ENCODE measurements at regions not wholly inside any gene's neighbourhood (a gene's known extent, or its start where the extent isn't known, plus 50 kb on each side); places are given as distances from the start of the nearest gene placed in this dataset.

DNA sequence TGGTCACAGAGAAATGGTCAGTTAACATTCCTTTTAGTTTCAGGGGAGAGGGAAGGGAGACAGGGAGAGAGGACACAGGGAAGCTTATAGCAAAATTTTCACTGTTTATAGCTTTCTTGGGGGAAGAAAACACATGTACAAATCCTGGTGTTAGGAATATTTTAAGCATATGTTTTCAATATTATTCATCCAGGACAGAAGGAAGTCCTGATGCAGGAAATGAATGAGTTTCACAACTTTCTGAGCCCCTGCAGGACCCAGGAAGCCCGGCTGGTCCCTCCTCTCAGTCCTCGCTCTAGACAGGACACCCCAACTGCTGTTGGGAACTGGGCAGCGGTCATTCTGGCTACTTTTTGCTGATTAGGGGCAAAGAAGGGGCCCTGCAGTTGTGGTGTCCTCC, 71.1 kb upstream of the ZDHHC17 start:
- H3K9me3 ChIP-seq (ENCODE audit: insufficient read depth, low read length): 0 out of 2 replicates have a peak, but pooled peaks cover 6% of the 10 kb centered on the region
- H3K9ac ChIP-seq (ENCODE audit: insufficient read length, low read depth): no peak overlapping the region
- DNase-seq (ENCODE audit: low read depth, low spot score): no peak
- H3K36me3 ChIP-seq (ENCODE audit: insufficient read depth, insufficient read length, low read length): no peaks in the 10 kb centered on the region
- H3K4me3 ChIP-seq (ENCODE audit: insufficient read length, low read depth): no peak overlapping the region
- H3K27me3 ChIP-seq (ENCODE audit: insufficient read depth, insufficient read length): no peaks in the 10 kb centered on the region
- TF ChIP-seq YY1 (IDR thresholded peaks at IDR 0.05; ENCODE audit: insufficient read depth, insufficient read length): no peak
- TF ChIP-seq ZNF274 (IDR thresholded peaks at IDR 0.05; ENCODE audit: low read depth, low read length): no peak
- no peak for TF ChIP-seq SUZ12 (IDR thresholded peaks at IDR 0.05; ENCODE audit: extremely low read depth, insufficient read depth, insufficient read length)
- H3K4me1 ChIP-seq (ENCODE audit: insufficient read depth, insufficient read length): peaks cover under 1% of the 10 kb centered on the region

GRCh38 chr12:76694369-76694768, 69.5 kb upstream of the ZDHHC17 start:
- TF ChIP-seq SUZ12 (IDR thresholded peaks at IDR 0.05; ENCODE audit: extremely low read depth, insufficient read depth, insufficient read length) (no peak), YY1 (IDR thresholded peaks at IDR 0.05; ENCODE audit: insufficient read depth, insufficient read length) (no peak), ZNF274 (IDR thresholded peaks at IDR 0.05; ENCODE audit: low read depth, low read length) (no peak)
- peaks cover 2% of the 10 kb centered on the region for H3K4me1 ChIP-seq (ENCODE audit: insufficient read depth, insufficient read length)
- H3K9me3 ChIP-seq (ENCODE audit: insufficient read depth, low read length): 0 out of 2 replicates have a peak, but pooled peaks cover 6% of the 10 kb centered on the region
- H3K9ac ChIP-seq (ENCODE audit: insufficient read length, low read depth): no peak overlapping the region
- DNase-seq (ENCODE audit: low read depth, low spot score): no peak
- no peak overlapping the region for H3K4me3 ChIP-seq (ENCODE audit: insufficient read length, low read depth)
- H3K36me3 ChIP-seq (ENCODE audit: insufficient read depth, insufficient read length, low read length): no peaks in the 10 kb centered on the region
- no peaks in the 10 kb centered on the region for H3K27me3 ChIP-seq (ENCODE audit: insufficient read depth, insufficient read length)

- no peak overlapping the region for H3K9ac ChIP-seq (ENCODE audit: insufficient read length, low read depth)
- H3K4me3 ChIP-seq (ENCODE audit: insufficient read length, low read depth): no peak overlapping the region
- no peaks in the 10 kb centered on the region for H3K36me3 ChIP-seq (ENCODE audit: insufficient read depth, insufficient read length, low read length)
- DNase-seq (ENCODE audit: low read depth, low spot score): no peak
- H3K27me3 ChIP-seq (ENCODE audit: insufficient read depth, insufficient read length): no peaks in the 10 kb centered on the region
- H3K4me1 ChIP-seq (ENCODE audit: insufficient read depth, insufficient read length): peaks cover 2% of the 10 kb centered on the region
- no peaks in the 10 kb centered on the region for H3K9me3 ChIP-seq (ENCODE audit: insufficient read depth, low read length)
- TF ChIP-seq YY1 (IDR thresholded peaks at IDR 0.05; ENCODE audit: insufficient read depth, insufficient read length): no peak
- no peak for TF ChIP-seq SUZ12 (IDR thresholded peaks at IDR 0.05; ENCODE audit: extremely low read depth, insufficient read depth, insufficient read length)
- TF ChIP-seq ZNF274 (IDR thresholded peaks at IDR 0.05; ENCODE audit: low read depth, low read length): no peak
Observed at GRCh38 chr12:76696186-76696585, 67.7 kb upstream of the ZDHHC17 start.

DNA sequence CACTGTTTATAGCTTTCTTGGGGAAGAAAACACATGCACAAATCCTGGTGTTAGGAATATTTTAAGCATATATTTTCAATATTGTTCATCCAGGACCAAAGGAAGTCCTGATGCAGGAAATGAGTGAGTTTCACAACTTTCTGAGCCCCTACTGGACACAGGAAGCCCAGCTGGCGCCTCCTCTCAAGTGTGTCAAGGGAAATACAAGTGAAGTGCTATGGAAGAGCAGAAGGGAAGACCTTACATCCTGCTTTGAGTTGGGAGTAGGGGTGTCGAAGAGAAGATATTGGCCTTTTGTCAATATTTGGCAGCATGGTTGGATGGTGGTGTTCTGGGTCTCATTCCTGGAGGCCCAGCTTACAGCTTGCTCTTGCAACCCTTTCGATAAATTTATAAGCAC, 66.1 kb upstream of the ZDHHC17 start:
- Histone ChIP-seq H3K27me3 (ENCODE audit: insufficient read depth, insufficient read length) (no peaks in the 10 kb centered on the region), H3K36me3 (ENCODE audit: insufficient read depth, insufficient read length, low read length) (no peaks in the 10 kb centered on the region), H3K9me3 (ENCODE audit: insufficient read depth, low read length) (no peaks in the 10 kb centered on the region), H3K4me3 (ENCODE audit: insufficient read length, low read depth) (no peak overlapping the region), H3K4me1 (ENCODE audit: insufficient read depth, insufficient read length) (peaks cover 2% of the 10 kb centered on the region), H3K9ac (ENCODE audit: insufficient read length, low read depth) (no peak overlapping the region)
- DNase-seq (ENCODE audit: low read depth, low spot score): no peak
- TF ChIP-seq YY1 (IDR thresholded peaks at IDR 0.05; ENCODE audit: insufficient read depth, insufficient read length): no peak
- TF ChIP-seq SUZ12 (IDR thresholded peaks at IDR 0.05; ENCODE audit: extremely low read depth, insufficient read depth, insufficient read length): no peak
- no peak for TF ChIP-seq ZNF274 (IDR thresholded peaks at IDR 0.05; ENCODE audit: low read depth, low read length)

GRCh38 chr12:76698316-76698715, 65.6 kb upstream of the ZDHHC17 start:
- DNase-seq (ENCODE audit: low read depth, low spot score): no peak
- Histone ChIP-seq H3K36me3 (ENCODE audit: insufficient read depth, insufficient read length, low read length) (no peaks in the 10 kb centered on the region), H3K4me3 (ENCODE audit: insufficient read length, low read depth) (no peak overlapping the region), H3K9me3 (ENCODE audit: insufficient read depth, low read length) (no peaks in the 10 kb centered on the region), H3K9ac (ENCODE audit: insufficient read length, low read depth) (no peak overlapping the region), H3K27me3 (ENCODE audit: insufficient read depth, insufficient read length) (no peaks in the 10 kb centered on the region), H3K4me1 (ENCODE audit: insufficient read depth, insufficient read length) (peaks cover 2% of the 10 kb centered on the region)
- TF ChIP-seq YY1 (IDR thresholded peaks at IDR 0.05; ENCODE audit: insufficient read depth, insufficient read length): no peak
- no peak for TF ChIP-seq ZNF274 (IDR thresholded peaks at IDR 0.05; ENCODE audit: low read depth, low read length)
- no peak for TF ChIP-seq SUZ12 (IDR thresholded peaks at IDR 0.05; ENCODE audit: extremely low read depth, insufficient read depth, insufficient read length)

DNA sequence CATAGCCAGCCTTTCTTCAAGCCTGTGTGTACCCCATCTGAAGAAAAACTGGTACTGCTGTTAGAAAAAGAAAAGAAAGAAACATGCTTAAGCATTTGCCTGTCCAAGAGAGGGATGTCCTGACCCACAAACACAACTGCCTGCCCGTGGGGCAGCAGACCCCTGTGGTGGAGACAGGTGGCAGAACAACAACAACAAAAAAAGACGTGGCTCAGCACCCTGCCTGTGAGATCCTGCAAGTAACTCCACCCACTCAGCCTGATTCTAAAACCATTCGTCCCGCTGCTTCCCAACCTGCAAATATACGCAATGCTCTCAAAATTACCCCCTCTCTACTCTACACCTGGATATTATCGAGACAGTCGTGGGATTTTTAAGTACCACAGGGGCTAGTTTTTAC, 64.9 kb upstream of the ZDHHC17 start:
- Histone ChIP-seq H3K36me3 (ENCODE audit: insufficient read depth, insufficient read length, low read length) (no peaks in the 10 kb centered on the region), H3K9me3 (ENCODE audit: insufficient read depth, low read length) (no peaks in the 10 kb centered on the region), H3K9ac (ENCODE audit: insufficient read length, low read depth) (no peak overlapping the region), H3K4me3 (ENCODE audit: insufficient read length, low read depth) (no peak overlapping the region), H3K27me3 (ENCODE audit: insufficient read depth, insufficient read length) (no peaks in the 10 kb centered on the region), H3K4me1 (ENCODE audit: insufficient read depth, insufficient read length) (peaks cover 2% of the 10 kb centered on the region)
- TF ChIP-seq ZNF274 (IDR thresholded peaks at IDR 0.05; ENCODE audit: low read depth, low read length) (no peak), SUZ12 (IDR thresholded peaks at IDR 0.05; ENCODE audit: extremely low read depth, insufficient read depth, insufficient read length) (no peak), YY1 (IDR thresholded peaks at IDR 0.05; ENCODE audit: insufficient read depth, insufficient read length) (no peak)
- no peak for DNase-seq (ENCODE audit: low read depth, low spot score)

DNA sequence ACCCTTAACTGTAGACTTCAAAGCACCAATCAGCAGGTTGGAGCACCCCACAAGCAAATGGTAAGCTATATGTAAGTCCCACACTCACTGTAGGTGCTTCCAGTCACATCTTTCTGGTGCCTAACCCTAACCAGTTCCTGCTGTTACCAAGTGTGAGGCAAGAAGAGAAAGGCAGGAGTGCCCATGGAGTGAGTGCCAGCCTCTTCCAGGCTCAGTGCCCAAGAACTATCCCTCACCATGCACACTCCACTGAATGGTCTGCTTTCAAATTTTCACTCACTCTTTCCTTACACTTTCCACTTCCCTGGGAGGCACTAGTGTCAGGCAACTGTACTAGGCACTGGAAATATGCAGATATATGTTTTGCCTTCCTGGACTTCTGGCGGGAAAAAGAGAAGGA, 62.2 kb upstream of the ZDHHC17 start:
- H3K36me3 ChIP-seq (ENCODE audit: insufficient read depth, insufficient read length, low read length): no peaks in the 10 kb centered on the region
- no peaks in the 10 kb centered on the region for H3K9me3 ChIP-seq (ENCODE audit: insufficient read depth, low read length)
- no peak overlapping the region for H3K9ac ChIP-seq (ENCODE audit: insufficient read length, low read depth)
- H3K4me1 ChIP-seq (ENCODE audit: insufficient read depth, insufficient read length): peaks cover 2% of the 10 kb centered on the region
- H3K27me3 ChIP-seq (ENCODE audit: insufficient read depth, insufficient read length): no peaks in the 10 kb centered on the region
- TF ChIP-seq ZNF274 (IDR thresholded peaks at IDR 0.05; ENCODE audit: low read depth, low read length) (no peak), YY1 (IDR thresholded peaks at IDR 0.05; ENCODE audit: insufficient read depth, insufficient read length) (no peak), SUZ12 (IDR thresholded peaks at IDR 0.05; ENCODE audit: extremely low read depth, insufficient read depth, insufficient read length) (no peak)
- DNase-seq (ENCODE audit: low read depth, low spot score): no peak
- H3K4me3 ChIP-seq (ENCODE audit: insufficient read length, low read depth): no peak overlapping the region
